HG03280 (cell line): ENCODE measurements at regions not wholly inside any gene's neighbourhood (a gene's known extent, or its start where the extent isn't known, plus 50 kb on each side); places are given as distances from the start of the nearest gene placed in this dataset.

Experiments used
- ATAC-seq: cut with Tn5 transposase; IDR thresholded peaks from one replicate; pipeline ENCODE4 v1.9.1; 2021; ENCODE audit warnings: mild to moderate bottlenecking, moderate library complexity; ENCODE audit not compliant: unreplicated experiment

- ATAC-seq: no peak
Measured at GRCh38 chr14:100436745-100437406, 113.7 kb downstream of the SLC25A47 start.

GRCh38 chr14:100438271-100438670 lies 115.1 kb downstream of the SLC25A47 start:
- no peak for ATAC-seq

- ATAC-seq: no peak
Measured at GRCh38 chr14:100438678-100439592, 115.8 kb downstream of the SLC25A47 start.

GRCh38 chr14:100439781-100440180 lies 116.6 kb downstream of the SLC25A47 start:
- ATAC-seq: no peak

GRCh38 chr14:100440207-100440631 lies 117.1 kb downstream of the SLC25A47 start:
- no peak for ATAC-seq

- ATAC-seq: no peak
Measured at GRCh38 chr14:100440758-100441203, 117.6 kb downstream of the SLC25A47 start.

- ATAC-seq: no peak
Measured at GRCh38 chr14:100441271-100441947, 118.3 kb downstream of the SLC25A47 start.

GRCh38 chr14:100442036-100442435 lies 118.9 kb downstream of the SLC25A47 start:
- ATAC-seq: no peak

- ATAC-seq: no peak
Measured at GRCh38 chr14:100442498-100443490, 119.7 kb downstream of the SLC25A47 start.

GRCh38 chr14:100443603-100444002 lies 120.5 kb downstream of the SLC25A47 start:
- ATAC-seq: no peak

GRCh38 chr14:100445436-100446088 lies 122.4 kb downstream of the SLC25A47 start:
- ATAC-seq: no peak

- no peak for ATAC-seq
Measured at GRCh38 chr14:100446572-100446971, 123.4 kb downstream of the SLC25A47 start.

- ATAC-seq: no peak
Measured at GRCh38 chr14:100448376-100448775, 125.2 kb downstream of the SLC25A47 start.

GRCh38 chr14:100449225-100449987 lies 126.3 kb downstream of the SLC25A47 start:
- no peak for ATAC-seq

GRCh38 chr14:100450049-100450448 lies 126.9 kb downstream of the SLC25A47 start:
- no peak for ATAC-seq

- no peak for ATAC-seq
Measured at GRCh38 chr14:100450736-100451135, 127.6 kb downstream of the SLC25A47 start.

GRCh38 chr14:100451264-100451663 lies 128.1 kb downstream of the SLC25A47 start:
- ATAC-seq: no peak

GRCh38 chr14:100453930-100454329 lies 130.8 kb downstream of the SLC25A47 start:
- no peak for ATAC-seq

GRCh38 chr14:100454437-100454836 lies 131.3 kb downstream of the SLC25A47 start:
- ATAC-seq: no peak
